Smooth muscle cell of the brain vasculature (primary cell): ENCODE measurements at regions not wholly inside any gene's neighbourhood (a gene's known extent, or its start where the extent isn't known, plus 50 kb on each side); places are given as distances from the start of the nearest gene placed in this dataset.

Experiments used
- DNase-seq: peaks from one replicate; pipeline ENCODE4 v3.0.0-alpha.2; 2012; ENCODE audit warnings: low read depth, low spot score

DNA sequence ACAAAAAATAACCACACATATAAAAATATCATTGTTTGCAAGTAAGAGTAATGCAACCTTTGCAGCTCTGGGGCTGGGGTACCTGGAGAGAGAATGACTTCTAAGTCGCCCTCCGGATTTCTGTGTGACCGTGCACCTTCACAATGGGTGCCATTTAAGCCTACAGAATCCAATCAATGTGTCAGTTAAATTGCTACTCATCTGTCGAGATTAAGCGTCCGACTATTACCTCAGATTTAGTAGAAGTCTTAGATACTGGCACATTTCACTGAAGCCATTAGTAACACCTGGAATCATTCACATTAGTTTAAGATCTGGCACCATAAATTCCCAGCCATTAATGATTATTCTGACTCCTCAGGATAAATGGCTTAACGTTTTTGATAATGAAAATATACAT lies 507.3 kb upstream of the MGMT start:
- no peak for DNase-seq

- DNase-seq = no peak
Measured at GRCh38 chr10:128960517-128960916, 506.5 kb upstream of the MGMT start.

- DNase-seq = no peak
Measured at GRCh38 chr10:128962182-128962581, 504.9 kb upstream of the MGMT start.

DNA sequence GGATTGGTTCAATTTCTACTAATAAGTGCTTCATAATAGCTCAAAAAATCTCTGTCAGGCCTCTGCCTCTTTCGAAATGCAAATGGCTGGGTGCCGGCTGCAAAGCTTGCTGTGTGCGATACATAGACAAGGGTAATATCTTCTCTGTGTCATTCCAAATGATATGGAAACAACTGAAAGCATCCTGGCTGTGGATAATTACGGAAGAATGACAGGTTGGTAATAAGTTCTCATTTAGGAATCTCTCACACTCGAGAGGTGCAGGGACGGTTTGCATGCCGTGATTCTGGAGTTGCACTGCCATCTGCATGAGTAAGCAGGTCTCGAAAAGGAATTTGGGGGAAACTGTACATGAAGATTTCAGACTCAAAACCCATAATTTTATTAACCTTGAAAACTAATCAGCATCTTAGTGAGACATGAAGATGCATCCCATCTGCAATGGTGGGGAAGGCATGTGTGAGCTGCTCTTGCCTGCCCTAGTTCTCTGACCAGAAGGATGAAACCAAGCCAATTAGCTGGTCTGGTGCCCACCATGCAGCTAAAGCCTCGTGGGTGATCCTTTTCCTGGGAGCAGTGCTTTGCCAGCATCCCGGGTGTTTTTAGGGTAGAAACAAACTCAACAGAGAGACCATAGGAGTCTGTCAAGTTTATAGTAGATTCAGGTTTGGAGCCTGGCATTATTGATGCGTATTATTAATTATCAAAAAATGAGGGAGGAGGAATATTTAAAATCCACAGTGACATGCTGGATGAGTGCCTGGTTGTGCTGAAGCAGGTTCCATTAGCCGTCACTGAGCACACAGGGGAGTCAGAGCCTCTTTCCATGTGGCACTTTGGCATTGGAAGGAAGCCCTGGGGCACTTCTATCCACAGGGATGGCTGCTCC lies 503.6 kb upstream of the MGMT start:
- no peak for DNase-seq

DNA sequence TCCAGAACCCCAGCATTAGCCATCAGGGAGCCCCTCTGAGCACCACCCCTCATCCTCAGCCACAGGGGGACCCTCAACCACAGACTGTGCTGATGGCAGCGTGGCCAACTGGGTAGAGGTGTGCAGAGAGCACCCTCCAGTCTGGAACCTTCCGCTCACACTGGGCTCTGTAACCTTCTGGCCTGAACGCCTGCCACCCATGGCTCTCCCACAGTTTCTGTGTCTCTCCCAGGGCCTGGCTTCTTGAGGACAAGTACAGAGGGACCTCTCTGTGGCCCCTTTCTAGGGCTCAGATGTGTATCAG lies 503.0 kb upstream of the MGMT start:
- no peak for DNase-seq

DNA sequence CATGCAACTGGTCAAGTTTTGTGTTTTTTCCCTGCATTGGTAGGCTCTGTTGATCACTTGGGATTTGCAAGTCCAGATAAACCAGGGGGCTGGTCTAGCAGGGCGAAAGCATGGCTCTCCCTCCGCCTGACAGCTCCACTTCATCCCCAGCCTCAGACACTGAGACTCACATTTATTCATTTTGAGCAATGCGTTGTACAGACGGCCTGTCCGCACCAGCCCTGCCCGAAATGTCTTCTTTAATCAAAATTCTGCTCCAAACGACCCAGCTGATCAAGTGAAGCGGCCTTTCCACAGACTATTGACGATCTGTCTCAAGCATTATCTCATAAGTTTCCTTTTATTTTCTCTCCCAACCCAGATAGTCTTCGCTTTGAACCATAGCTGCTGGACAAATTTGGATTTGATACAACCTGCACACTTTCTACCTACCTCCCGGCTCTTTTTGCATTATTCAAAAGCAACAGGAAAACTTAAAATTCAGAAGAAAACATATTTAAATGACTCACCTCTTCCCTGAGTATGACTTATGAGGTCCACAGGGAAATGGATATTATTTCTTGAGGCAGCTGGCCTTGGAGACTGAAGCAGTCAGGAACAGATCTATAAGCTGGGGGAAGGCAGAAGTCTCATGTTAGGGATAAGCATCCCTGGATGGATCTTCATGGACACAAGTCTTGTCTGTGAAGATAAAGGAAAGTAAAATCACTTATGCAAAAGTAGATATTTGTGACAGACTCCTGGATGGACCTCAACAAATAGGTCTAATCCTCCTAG lies 498.9 kb upstream of the MGMT start:
- no peak for DNase-seq

- DNase-seq = no peak
Measured at GRCh38 chr10:128969551-128969950, 497.5 kb upstream of the MGMT start.

DNA sequence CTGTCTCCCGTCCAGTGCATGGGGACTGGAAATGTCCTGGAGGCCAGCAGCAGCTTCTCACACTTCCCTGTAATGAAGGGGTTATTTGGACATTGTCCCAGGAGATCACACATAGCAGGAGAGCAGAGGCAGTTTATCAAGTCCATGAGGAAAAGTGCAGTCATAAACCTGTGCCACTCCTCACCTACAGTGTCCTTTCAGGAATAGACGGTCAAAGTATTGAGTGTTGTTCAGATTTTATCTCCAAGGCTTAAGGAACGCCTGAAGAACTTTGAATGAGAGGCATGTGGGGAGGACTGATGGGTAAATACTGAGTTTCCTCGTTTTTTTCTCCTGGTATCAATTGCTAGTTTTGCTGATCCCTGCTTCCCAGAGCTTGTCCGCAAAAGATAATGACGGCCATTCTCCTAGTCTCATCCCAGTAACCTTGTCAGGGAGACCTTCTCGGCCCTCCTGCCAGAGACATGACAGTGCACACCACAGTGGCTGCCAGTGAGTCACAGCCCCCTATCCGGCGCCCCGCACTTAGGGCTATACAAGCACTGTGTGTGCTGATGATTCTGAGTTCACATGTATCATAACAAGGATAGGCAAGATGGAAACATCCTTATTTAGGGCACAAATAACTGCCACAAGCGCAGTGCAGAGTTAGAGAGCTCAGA lies 495.5 kb upstream of the MGMT start:
- no peak for DNase-seq

- no peak for DNase-seq
Measured at GRCh38 chr10:128972036-128972405, 495.0 kb upstream of the MGMT start.

DNA sequence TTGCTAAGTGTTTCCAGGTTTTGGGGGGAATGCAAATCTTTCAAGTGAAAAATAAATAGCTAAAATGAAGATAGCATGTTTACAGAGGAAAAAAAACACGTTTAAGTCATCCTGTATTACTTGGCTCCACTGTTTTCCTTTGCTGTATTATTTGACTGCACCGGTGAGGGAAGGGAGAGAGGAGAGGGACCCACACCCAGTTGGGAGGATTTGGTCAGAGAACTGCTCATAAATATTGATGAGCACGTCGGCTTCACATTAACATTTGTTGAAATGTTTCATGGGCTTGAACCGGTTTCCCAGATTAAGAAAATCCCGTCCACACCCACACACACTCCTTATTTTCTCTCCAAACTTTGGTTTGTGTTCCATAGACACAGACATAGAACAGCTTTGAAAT lies 493.8 kb upstream of the MGMT start:
- no peak for DNase-seq

GRCh38 chr10:128976856-128977255 lies 490.2 kb upstream of the MGMT start:
- no peak for DNase-seq

GRCh38 chr10:128978211-128978610 lies 488.8 kb upstream of the MGMT start:
- no peak for DNase-seq

DNA sequence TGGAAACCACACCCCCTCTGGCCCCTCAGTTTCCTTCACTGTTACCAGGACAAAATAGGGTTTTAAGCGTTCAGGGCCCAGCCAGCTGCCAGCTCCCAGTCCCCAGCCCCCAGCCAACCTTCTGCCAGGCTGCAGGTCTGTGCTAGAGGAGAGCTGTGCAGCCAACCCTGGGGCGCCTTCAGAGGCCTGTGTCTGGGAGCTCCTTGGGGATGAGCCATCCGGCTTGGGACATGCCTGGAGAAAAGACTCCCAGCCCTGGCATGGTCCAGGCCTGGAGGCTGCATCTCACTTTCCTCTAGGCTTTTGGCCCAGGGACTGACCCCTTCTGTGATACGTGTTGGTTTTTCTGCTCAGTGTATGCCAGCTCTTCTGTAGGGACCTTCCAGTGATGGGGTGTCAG lies 487.6 kb upstream of the MGMT start:
- no peak for DNase-seq

- DNase-seq = no peak
Measured at GRCh38 chr10:128981251-128981650, 485.8 kb upstream of the MGMT start.

DNA sequence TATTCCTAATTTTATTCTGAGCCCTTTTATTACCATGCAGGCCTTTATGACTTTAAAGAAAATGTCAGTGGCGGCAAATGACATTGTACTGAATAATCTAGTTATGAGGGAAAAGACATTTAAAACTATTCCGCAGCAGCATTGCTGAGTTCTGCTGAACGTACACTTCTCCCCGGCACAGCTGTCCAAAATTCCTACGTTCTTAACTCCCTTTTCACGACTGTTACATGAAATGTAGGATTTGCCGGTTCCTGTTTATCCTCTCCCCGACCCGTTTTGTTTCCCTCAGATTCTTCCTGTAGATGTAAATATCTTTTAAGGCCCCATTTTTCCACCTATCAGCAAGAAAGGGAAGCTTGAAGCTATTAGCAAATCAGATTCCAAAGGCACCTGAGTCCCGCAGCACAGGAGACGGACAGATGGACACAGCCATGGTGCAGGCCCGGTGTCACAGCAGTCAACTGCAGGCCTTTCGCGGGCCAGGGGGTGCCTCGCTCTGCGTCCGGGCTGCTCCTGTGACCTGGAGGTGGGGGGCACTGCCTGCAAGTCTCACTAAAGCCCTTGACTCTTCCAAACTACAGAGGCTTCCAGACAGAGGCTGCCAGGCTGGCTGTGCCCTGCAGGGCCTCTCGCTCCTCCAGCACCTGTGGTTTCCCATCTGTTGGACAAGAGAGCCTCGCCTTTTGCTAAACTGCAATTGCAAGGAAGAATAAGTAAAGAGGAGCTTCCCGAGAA lies 485.0 kb upstream of the MGMT start:
- DNase-seq = no peak

GRCh38 chr10:128982616-128982915 lies 484.5 kb upstream of the MGMT start:
- DNase-seq = no peak

- no peak for DNase-seq
Measured at GRCh38 chr10:128985036-128985435, 482.0 kb upstream of the MGMT start.

GRCh38 chr10:128990986-128991385 lies 476.1 kb upstream of the MGMT start:
- DNase-seq = no peak

DNA sequence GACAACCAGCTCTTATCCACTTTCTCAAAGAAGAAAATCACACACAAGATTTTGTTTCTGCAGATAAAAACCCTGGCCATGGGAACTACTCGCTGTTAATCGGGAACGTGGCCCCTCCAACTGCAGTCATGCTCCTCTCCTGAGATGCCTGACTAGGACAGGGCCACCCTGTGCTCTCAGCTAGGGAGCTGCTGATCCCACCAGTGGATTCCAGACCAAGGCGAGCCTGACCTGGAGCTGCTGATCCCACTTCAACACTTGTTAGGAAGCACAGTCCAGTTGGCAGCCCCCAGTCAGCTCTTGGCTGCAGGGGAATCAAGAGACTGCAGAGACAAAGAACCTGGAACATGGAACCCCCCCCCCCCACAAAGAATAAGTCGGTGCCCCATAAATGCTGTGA lies 474.3 kb upstream of the MGMT start:
- DNase-seq = no peak

GRCh38 chr10:128993443-128993842 lies 473.6 kb upstream of the MGMT start:
- DNase-seq = no peak

DNA sequence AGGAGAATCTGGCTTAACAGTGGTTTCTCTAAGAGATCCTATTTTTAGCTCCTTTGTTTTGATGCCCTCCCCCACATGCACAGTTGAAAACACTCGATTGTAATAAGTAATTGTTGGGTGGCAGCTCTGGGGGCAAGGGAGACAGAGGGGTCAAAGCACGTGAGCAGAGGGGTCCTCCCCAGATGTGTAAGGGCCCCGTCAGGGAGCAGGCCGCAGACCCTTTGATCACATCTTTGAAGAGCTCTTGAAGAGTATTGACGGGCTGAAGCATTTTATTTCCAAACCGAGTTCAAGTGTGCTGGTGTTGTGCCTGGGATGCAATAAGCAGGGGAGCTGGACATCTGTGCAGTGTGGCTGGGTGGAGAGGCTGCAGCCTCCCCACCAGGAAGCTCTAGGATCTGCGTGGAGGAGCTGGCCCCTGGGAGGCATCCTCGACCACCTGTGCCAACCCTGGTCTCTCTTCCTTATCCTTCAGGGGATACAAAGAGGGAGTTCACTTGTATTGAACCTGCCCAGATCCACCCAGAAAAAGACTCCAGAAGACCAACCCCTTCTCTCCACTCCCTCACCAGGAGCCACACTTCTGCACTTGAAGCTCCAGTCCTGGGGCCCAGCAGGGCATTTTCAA lies 473.0 kb upstream of the MGMT start:
- DNase-seq = no peak
